GM23338 (cell line): ENCODE measurements at regions not wholly inside any gene's neighbourhood (a gene's known extent, or its start where the extent isn't known, plus 50 kb on each side); places are given as distances from the start of the nearest gene placed in this dataset.

Experiments used
- ATAC-seq: fragments of 200-7000 bp; cut with Tn5 transposase; 3 replicates; pipeline ENCODE4 v1.9.1; 2020
- DNase-seq: peaks from one replicate; pipeline ENCODE4 v3.0.0-alpha.2; 2015; ENCODE audit warnings: low spot score
- H2AFZ ChIP-seq: fragments of 200-600 bp; sonication (generic); 2 replicates; pipeline ENCODE4 v1.8.0; 2016; ENCODE audit warnings: antibody characterized with exemption, mild to moderate bottlenecking, moderate library complexity
- H3F3A ChIP-seq: fragments of 200-600 bp; sonication (generic); replicated peaks from 2 replicates; pipeline ENCODE4 v1.8.0; 2017; ENCODE audit warnings: antibody characterized with exemption, mixed run types, low read depth
- H3K27ac ChIP-seq: fragments of 200-600 bp; sonication (generic); 2 replicates; pipeline ENCODE4 v1.6.1; 2016; ENCODE audit warnings: low read depth
- H3K27me3 ChIP-seq: fragments of 200-600 bp; sonication (generic); 2 replicates; pipeline ENCODE4 v1.8.0; 2016; ENCODE audit warnings: mild to moderate bottlenecking, mixed run types, moderate library complexity; ENCODE audit not compliant: insufficient read depth
- H3K36me3 ChIP-seq: fragments of 200-600 bp; sonication (generic); 2 replicates; pipeline ENCODE4 v1.8.0; 2016; ENCODE audit warnings: mild to moderate bottlenecking; ENCODE audit not compliant: insufficient read depth
- H3K4me1 ChIP-seq: fragments of 200-600 bp; sonication (generic); 2 replicates; pipeline ENCODE4 v1.8.0; 2016; ENCODE audit warnings: mild to moderate bottlenecking, moderate library complexity; ENCODE audit not compliant: insufficient read depth
- H3K4me2 ChIP-seq: fragments of 200-600 bp; sonication (generic); 2 replicates; pipeline ENCODE4 v1.7.1; 2017; ENCODE audit warnings: mixed run types
- H3K4me3 ChIP-seq: fragments of 200-600 bp; sonication (generic); 2 replicates; pipeline ENCODE4 v1.6.1; 2016; ENCODE audit warnings: mixed run types
- H3K79me2 ChIP-seq: fragments of 200-600 bp; sonication (generic); replicated peaks from 2 replicates; pipeline ENCODE4 v1.8.0; 2017; ENCODE audit warnings: mild to moderate bottlenecking; ENCODE audit not compliant: insufficient read depth
- H3K9me2 ChIP-seq: fragments of 200-600 bp; sonication (generic); 2 replicates; pipeline ENCODE4 v1.8.0; 2017; ENCODE audit not compliant: insufficient read depth
- H4K20me1 ChIP-seq: fragments of 200-600 bp; sonication (generic); replicated peaks from 2 replicates; pipeline ENCODE4 v1.8.0; 2017; ENCODE audit warnings: mild to moderate bottlenecking; ENCODE audit not compliant: insufficient read depth
- H3K27ac Mint-ChIP-seq: 2 replicates; pipeline ENCODE4 v1.8.0; 2020; ENCODE audit warnings: inconsistent platforms, mild to moderate bottlenecking, moderate library complexity, mixed read lengths
- H3K27me3 Mint-ChIP-seq: 3 replicates; pipeline ENCODE4 v1.8.0; 2022; ENCODE audit warnings: low read depth, mild to moderate bottlenecking, moderate library complexity, mixed read lengths, inconsistent platforms; ENCODE audit not compliant: insufficient read depth, poor library complexity
- H3K36me3 Mint-ChIP-seq: 3 replicates; pipeline ENCODE4 v1.8.0; 2021; ENCODE audit warnings: low read depth, mild to moderate bottlenecking, inconsistent platforms, moderate library complexity, mixed read lengths
- H3K4me1 Mint-ChIP-seq: 3 replicates; pipeline ENCODE4 v1.8.0; 2020; ENCODE audit warnings: mild to moderate bottlenecking, inconsistent platforms, mixed read lengths
- H3K4me3 Mint-ChIP-seq: 3 replicates; pipeline ENCODE4 v1.8.0; 2021; ENCODE audit warnings: moderate library complexity, mild to moderate bottlenecking, inconsistent platforms, mixed read lengths
- H3K9me3 Mint-ChIP-seq: 3 replicates; pipeline ENCODE4 v1.8.0; 2020; ENCODE audit warnings: moderate library complexity, mild to moderate bottlenecking, inconsistent platforms, mixed read lengths
- CREB1 ChIP-seq: fragments of 250-450 bp; sonication (Bioruptor Pico); IDR thresholded peaks from 2 replicates; pipeline ENCODE4 v1.5.0; 2020; ENCODE audit warnings: low read depth, mild to moderate bottlenecking, moderate library complexity
- EZH2 ChIP-seq: fragments of 200-600 bp; sonication (generic); IDR thresholded peaks from one replicate; pipeline ENCODE4 v1.8.0; 2017; ENCODE audit warnings: antibody characterized with exemption, mild to moderate bottlenecking, low read depth; ENCODE audit not compliant: unreplicated experiment
- EZH2phosphoT487 ChIP-seq: fragments of 200-600 bp; sonication (generic); IDR thresholded peaks from one replicate; pipeline ENCODE4 v1.8.1; 2018; ENCODE audit warnings: antibody characterized with exemption; ENCODE audit not compliant: unreplicated experiment
- JUNB ChIP-seq: IDR thresholded peaks from one replicate; pipeline ENCODE4 v1.6.1; 2016; ENCODE audit warnings: antibody characterized with exemption; ENCODE audit not compliant: unreplicated experiment
- NANOG ChIP-seq: IDR thresholded peaks from 2 replicates; pipeline ENCODE4 v1.6.1; 2016; ENCODE audit warnings: antibody characterized with exemption, borderline replicate concordance
- POLR2AphosphoS5 ChIP-seq: IDR thresholded peaks from 2 replicates; pipeline ENCODE4 v1.6.1; 2016; ENCODE audit warnings: antibody characterized with exemption, low read depth
- STAT1 ChIP-seq: IDR thresholded peaks from one replicate; pipeline ENCODE4 v1.6.1; 2016; ENCODE audit warnings: antibody characterized with exemption; ENCODE audit not compliant: unreplicated experiment
- ZNF114 ChIP-seq: fragments of 250-450 bp; sonication (Bioruptor Pico); IDR thresholded peaks from 2 replicates; pipeline ENCODE4 v1.5.0; 2020; ENCODE audit warnings: mild to moderate bottlenecking, moderate library complexity
- ZNF331 ChIP-seq: fragments of 250-450 bp; sonication (Bioruptor Pico); IDR thresholded peaks from 2 replicates; pipeline ENCODE4 v1.5.0; 2020; ENCODE audit warnings: low read depth, mild to moderate bottlenecking, moderate library complexity
- TF ChIP-seq, protein P1 (sequence below), 2 experiments: fragments of 200-600 bp in 1 of 2; sonication (generic) in 1 of 2; conservative IDR thresholded peaks; 2 replicates each; pipeline versions ENCODE4 v1.5.1 to v1.6.1; 2016 to 2017; ENCODE audit warnings: antibody characterized with exemption in 2 of 2, low read depth in 2 of 2, mild to moderate bottlenecking in 2 of 2, moderate library complexity in 1 of 2
- TF ChIP-seq, protein P2 (sequence below): IDR thresholded peaks from one replicate; pipeline ENCODE4 v1.6.1; 2018; ENCODE audit warnings: antibody characterized with exemption; ENCODE audit not compliant: unreplicated experiment

DNA sequence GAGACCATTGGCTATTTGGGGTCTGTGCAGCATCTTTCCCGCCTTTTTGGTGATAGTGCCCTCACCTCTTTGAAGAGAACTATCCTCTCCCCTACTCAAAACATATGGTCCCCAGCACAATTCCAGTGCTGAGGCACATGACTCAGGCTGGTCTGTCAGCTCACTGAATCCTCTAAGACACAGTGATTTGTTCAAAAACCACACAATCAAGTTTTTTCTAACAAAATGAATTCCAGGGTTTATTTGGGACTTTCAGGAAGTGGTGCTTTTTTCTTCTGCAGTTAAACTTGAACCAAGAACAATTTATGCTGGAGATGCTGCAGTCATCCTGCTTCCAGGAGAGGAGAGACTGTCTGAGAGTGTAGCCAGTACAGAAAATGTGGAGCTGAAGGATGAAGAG, 142.5 kb upstream of the LMCD1 start:
- TF ChIP-seq, protein P1, sequence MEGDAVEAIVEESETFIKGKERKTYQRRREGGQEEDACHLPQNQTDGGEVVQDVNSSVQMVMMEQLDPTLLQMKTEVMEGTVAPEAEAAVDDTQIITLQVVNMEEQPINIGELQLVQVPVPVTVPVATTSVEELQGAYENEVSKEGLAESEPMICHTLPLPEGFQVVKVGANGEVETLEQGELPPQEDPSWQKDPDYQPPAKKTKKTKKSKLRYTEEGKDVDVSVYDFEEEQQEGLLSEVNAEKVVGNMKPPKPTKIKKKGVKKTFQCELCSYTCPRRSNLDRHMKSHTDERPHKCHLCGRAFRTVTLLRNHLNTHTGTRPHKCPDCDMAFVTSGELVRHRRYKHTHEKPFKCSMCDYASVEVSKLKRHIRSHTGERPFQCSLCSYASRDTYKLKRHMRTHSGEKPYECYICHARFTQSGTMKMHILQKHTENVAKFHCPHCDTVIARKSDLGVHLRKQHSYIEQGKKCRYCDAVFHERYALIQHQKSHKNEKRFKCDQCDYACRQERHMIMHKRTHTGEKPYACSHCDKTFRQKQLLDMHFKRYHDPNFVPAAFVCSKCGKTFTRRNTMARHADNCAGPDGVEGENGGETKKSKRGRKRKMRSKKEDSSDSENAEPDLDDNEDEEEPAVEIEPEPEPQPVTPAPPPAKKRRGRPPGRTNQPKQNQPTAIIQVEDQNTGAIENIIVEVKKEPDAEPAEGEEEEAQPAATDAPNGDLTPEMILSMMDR (conservative IDR thresholded peaks at IDR 0.05; ENCODE audit: low read depth in 2 of 2) = no peak
- TF ChIP-seq CREB1 (no peak), POLR2AphosphoS5 (no peak), EZH2 (no peak), STAT1 (no peak), ZNF331 (CRISPR knock-in tag) (no peak), JUNB (no peak), NANOG (no peak), ZNF114 (no peak)
- TF ChIP-seq, protein P2, sequence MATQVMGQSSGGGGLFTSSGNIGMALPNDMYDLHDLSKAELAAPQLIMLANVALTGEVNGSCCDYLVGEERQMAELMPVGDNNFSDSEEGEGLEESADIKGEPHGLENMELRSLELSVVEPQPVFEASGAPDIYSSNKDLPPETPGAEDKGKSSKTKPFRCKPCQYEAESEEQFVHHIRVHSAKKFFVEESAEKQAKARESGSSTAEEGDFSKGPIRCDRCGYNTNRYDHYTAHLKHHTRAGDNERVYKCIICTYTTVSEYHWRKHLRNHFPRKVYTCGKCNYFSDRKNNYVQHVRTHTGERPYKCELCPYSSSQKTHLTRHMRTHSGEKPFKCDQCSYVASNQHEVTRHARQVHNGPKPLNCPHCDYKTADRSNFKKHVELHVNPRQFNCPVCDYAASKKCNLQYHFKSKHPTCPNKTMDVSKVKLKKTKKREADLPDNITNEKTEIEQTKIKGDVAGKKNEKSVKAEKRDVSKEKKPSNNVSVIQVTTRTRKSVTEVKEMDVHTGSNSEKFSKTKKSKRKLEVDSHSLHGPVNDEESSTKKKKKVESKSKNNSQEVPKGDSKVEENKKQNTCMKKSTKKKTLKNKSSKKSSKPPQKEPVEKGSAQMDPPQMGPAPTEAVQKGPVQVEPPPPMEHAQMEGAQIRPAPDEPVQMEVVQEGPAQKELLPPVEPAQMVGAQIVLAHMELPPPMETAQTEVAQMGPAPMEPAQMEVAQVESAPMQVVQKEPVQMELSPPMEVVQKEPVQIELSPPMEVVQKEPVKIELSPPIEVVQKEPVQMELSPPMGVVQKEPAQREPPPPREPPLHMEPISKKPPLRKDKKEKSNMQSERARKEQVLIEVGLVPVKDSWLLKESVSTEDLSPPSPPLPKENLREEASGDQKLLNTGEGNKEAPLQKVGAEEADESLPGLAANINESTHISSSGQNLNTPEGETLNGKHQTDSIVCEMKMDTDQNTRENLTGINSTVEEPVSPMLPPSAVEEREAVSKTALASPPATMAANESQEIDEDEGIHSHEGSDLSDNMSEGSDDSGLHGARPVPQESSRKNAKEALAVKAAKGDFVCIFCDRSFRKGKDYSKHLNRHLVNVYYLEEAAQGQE = no peak
- H3K4me1 ChIP-seq = no peaks in the 10 kb centered on the region
- no peaks in the 10 kb centered on the region for H3K27me3 ChIP-seq
- Mint-ChIP-seq H3K4me1 (peaks cover 5% of the 10 kb centered on the region; the same call in 1 of the 3 replicates), H3K9me3 (no peaks in the 10 kb centered on the region), H3K36me3 (no peaks in the 10 kb centered on the region), H3K4me3 (no peak overlapping the region), H3K27ac (no peak overlapping the region), H3K27me3 (no peaks in the 10 kb centered on the region)
- H2AFZ ChIP-seq = no peak overlapping the region
- no peaks in the 10 kb centered on the region for H3K36me3 ChIP-seq
- H3K4me3 ChIP-seq = no peak overlapping the region
- H3K79me2 ChIP-seq = no peaks in the 10 kb centered on the region
- H3K4me2 ChIP-seq = no peak overlapping the region
- H3K27ac ChIP-seq = no peak overlapping the region
- DNase-seq (no peak), ATAC-seq (no peak)
- H3K9me2 ChIP-seq = peaks cover 8% of the 10 kb centered on the region
- H4K20me1 ChIP-seq = no peaks in the 10 kb centered on the region
- no peaks in the 10 kb centered on the region for H3F3A ChIP-seq

DNA sequence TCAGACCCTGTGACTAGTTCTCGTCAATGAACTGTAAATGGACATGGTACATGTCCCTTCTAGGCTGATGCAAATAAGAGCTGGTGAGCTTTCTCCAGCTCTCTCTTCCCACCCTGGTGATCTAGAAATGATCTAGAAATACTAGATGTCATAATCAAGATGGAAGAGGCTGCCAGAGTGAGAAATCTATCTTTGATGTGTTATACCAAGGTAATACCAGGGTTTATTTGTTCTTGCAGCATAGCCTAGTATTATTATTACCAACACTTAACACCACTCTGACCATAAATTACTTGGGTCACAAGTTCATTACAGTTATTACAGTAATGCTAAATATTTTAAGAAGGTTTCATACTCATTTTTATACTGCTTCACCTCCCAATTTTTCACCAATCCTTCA, 138.4 kb upstream of the LMCD1 start:
- H3K27ac Mint-ChIP-seq = no peak overlapping the region
- no peak for TF ChIP-seq CREB1
- TF ChIP-seq STAT1 = no peak
- no peak for TF ChIP-seq POLR2AphosphoS5
- TF ChIP-seq ZNF331 (CRISPR knock-in tag) = no peak
- TF ChIP-seq, protein P2 = no peak
- TF ChIP-seq ZNF114 = no peak
- TF ChIP-seq JUNB = no peak
- TF ChIP-seq, protein P1 (conservative IDR thresholded peaks at IDR 0.05; ENCODE audit: low read depth in 2 of 2) = no peak
- no peak for TF ChIP-seq EZH2phosphoT487
- no peak for TF ChIP-seq NANOG
- no peak for TF ChIP-seq EZH2

More for the DNA sequence above, 138.4 kb upstream of the LMCD1 start:
- DNase-seq (no peak), ATAC-seq (no peak)
- no peaks in the 10 kb centered on the region for H3K4me1 ChIP-seq
- H3F3A ChIP-seq = no peaks in the 10 kb centered on the region
- H4K20me1 ChIP-seq = no peaks in the 10 kb centered on the region
- H3K9me3 Mint-ChIP-seq = no peaks in the 10 kb centered on the region
- no peak overlapping the region for H3K27ac ChIP-seq
- no peaks in the 10 kb centered on the region for H3K79me2 ChIP-seq
- no peak overlapping the region for H2AFZ ChIP-seq
- H3K36me3 ChIP-seq = no peaks in the 10 kb centered on the region
- H3K27me3 ChIP-seq = no peaks in the 10 kb centered on the region
- H3K9me2 ChIP-seq = peaks cover 3% of the 10 kb centered on the region
- no peak overlapping the region for H3K4me3 Mint-ChIP-seq
- no peaks in the 10 kb centered on the region for H3K27me3 Mint-ChIP-seq
- H3K36me3 Mint-ChIP-seq = no peaks in the 10 kb centered on the region
- H3K4me3 ChIP-seq = no peak overlapping the region
- H3K4me1 Mint-ChIP-seq = peaks cover 3% of the 10 kb centered on the region; the same call in 2 of the 3 replicates
- no peak overlapping the region for H3K4me2 ChIP-seq
